H9 (cell line): ENCODE measurements at regions not wholly inside any gene's neighbourhood (a gene's known extent, or its start where the extent isn't known, plus 50 kb on each side); places are given as distances from the start of the nearest gene placed in this dataset.

Experiments used
- DNase-seq: peaks from one replicate; pipeline ENCODE4 v3.0.0-alpha.2; 2017
- H2AFZ ChIP-seq: one replicate; pipeline ENCODE4 v1.6.1; 2013; ENCODE audit warnings: mild to moderate bottlenecking, low read length, control low read depth, moderate library complexity
- H2AK5ac ChIP-seq: 2 replicates; pipeline ENCODE4 v1.6.1; 2013; ENCODE audit warnings: low read length, control low read depth, mixed read lengths; ENCODE audit not compliant: insufficient read length
- H2BK120ac ChIP-seq: one replicate; pipeline ENCODE4 v1.6.1; 2013; ENCODE audit warnings: low read depth, mild to moderate bottlenecking, low read length, control low read depth, inconsistent platforms; ENCODE audit not compliant: poor library complexity, severe bottlenecking
- H2BK12ac ChIP-seq: 2 replicates; pipeline ENCODE4 v1.6.1; 2013; ENCODE audit warnings: low read length, control low read depth, mixed read lengths, low read depth; ENCODE audit not compliant: insufficient read length
- H2BK15ac ChIP-seq: 2 replicates; pipeline ENCODE4 v1.6.1; 2013; ENCODE audit warnings: low read depth, low read length, control low read depth
- H2BK20ac ChIP-seq: one replicate; pipeline ENCODE4 v1.6.1; 2013; ENCODE audit warnings: low read depth, mild to moderate bottlenecking, low read length, control low read depth, inconsistent platforms; ENCODE audit not compliant: poor library complexity, severe bottlenecking
- H2BK5ac ChIP-seq: 2 replicates; pipeline ENCODE4 v1.6.1; 2013; ENCODE audit warnings: low read length, control low read depth, mixed read lengths; ENCODE audit not compliant: insufficient read length
- H3K14ac ChIP-seq: 2 replicates; pipeline ENCODE4 v1.6.1; 2013; ENCODE audit warnings: low read length, control low read depth; ENCODE audit not compliant: insufficient read depth
- H3K18ac ChIP-seq: 2 replicates; pipeline ENCODE4 v1.6.1; 2013; ENCODE audit warnings: low read depth, mild to moderate bottlenecking, mixed read lengths, low read length, control low read depth; ENCODE audit not compliant: insufficient read length
- H3K23ac ChIP-seq: 2 replicates; pipeline ENCODE4 v1.6.1; 2013; ENCODE audit warnings: low read length, control low read depth, mixed read lengths, low read depth; ENCODE audit not compliant: insufficient read length
- H3K23me2 ChIP-seq: 2 replicates; pipeline ENCODE4 v1.6.1; 2013; ENCODE audit warnings: low read depth, mild to moderate bottlenecking, mixed read lengths, low read length, control low read depth; ENCODE audit not compliant: insufficient read length, poor library complexity, severe bottlenecking
- H3K27ac ChIP-seq: 2 replicates; pipeline ENCODE4 v1.5.1; 2013; ENCODE audit warnings: low read length, control low read depth, mixed read lengths, low read depth; ENCODE audit not compliant: insufficient read length
- H3K27me3 ChIP-seq: 2 replicates; pipeline ENCODE4 v1.6.1; 2013; ENCODE audit warnings: low read length, control low read depth, inconsistent platforms; ENCODE audit not compliant: insufficient read depth
- H3K4ac ChIP-seq: 2 replicates; pipeline ENCODE4 v1.6.1; 2013; ENCODE audit warnings: low read depth, mild to moderate bottlenecking, control low read depth, inconsistent platforms, low read length, moderate library complexity
- H3K4me1 ChIP-seq: 2 replicates; pipeline ENCODE4 v1.6.1; 2013; ENCODE audit warnings: low read length, control low read depth, inconsistent platforms; ENCODE audit not compliant: insufficient read depth
- H3K4me2 ChIP-seq: 2 replicates; pipeline ENCODE4 v1.6.1; 2013; ENCODE audit warnings: low read length, control low read depth, mixed read lengths; ENCODE audit not compliant: insufficient read length, insufficient read depth
- H3K56ac ChIP-seq: 2 replicates; pipeline ENCODE4 v1.6.1; 2013; ENCODE audit warnings: low read depth, mild to moderate bottlenecking, mixed read lengths, low read length, control low read depth; ENCODE audit not compliant: insufficient read length
- H3K79me1 ChIP-seq: 2 replicates; pipeline ENCODE4 v1.6.1; 2013; ENCODE audit warnings: low read depth, mild to moderate bottlenecking, moderate library complexity, low read length, control low read depth, inconsistent platforms; ENCODE audit not compliant: insufficient read depth, poor library complexity, severe bottlenecking
- H3K79me2 ChIP-seq: 2 replicates; pipeline ENCODE4 v1.6.1; 2013; ENCODE audit warnings: low read length, control low read depth, inconsistent platforms; ENCODE audit not compliant: insufficient read depth
- H3K9ac ChIP-seq: 2 replicates; pipeline ENCODE4 v1.6.1; 2013; ENCODE audit warnings: low read length, control low read depth, mixed read lengths; ENCODE audit not compliant: insufficient read length; ENCODE audit errors: extremely low read depth
- H3K9me3 ChIP-seq: one replicate; pipeline ENCODE4 v1.6.1; 2013; ENCODE audit warnings: low read depth, low read length, inconsistent platforms; ENCODE audit not compliant: control insufficient read depth
- H3T11ph ChIP-seq: one replicate; pipeline ENCODE4 v1.6.1; 2013; ENCODE audit warnings: mild to moderate bottlenecking, low read length, control low read depth, inconsistent platforms
- H4K20me1 ChIP-seq: one replicate; pipeline ENCODE4 v1.6.1; 2013; ENCODE audit not compliant: control insufficient read depth, insufficient read length, insufficient read depth
- H4K5ac ChIP-seq: 2 replicates; pipeline ENCODE4 v1.6.1; 2013; ENCODE audit warnings: low read depth, mild to moderate bottlenecking, mixed read lengths, low read length, control low read depth; ENCODE audit not compliant: insufficient read length
- H4K8ac ChIP-seq: replicated peaks from 2 replicates; pipeline ENCODE4 v1.6.1; 2013; ENCODE audit warnings: low read length, control low read depth, mixed read lengths, low read depth; ENCODE audit not compliant: insufficient read length
- H4K91ac ChIP-seq: 2 replicates; pipeline ENCODE4 v1.6.1; 2013; ENCODE audit warnings: low read depth, mild to moderate bottlenecking, moderate library complexity, mixed read lengths, low read length, control low read depth; ENCODE audit not compliant: insufficient read length
- H3K27ac Mint-ChIP-seq, 3 experiments: 2 replicates in 2 of 3; 3 replicates in 1 of 3; pipeline ENCODE4 v1.8.0; 2020 to 2021; ENCODE audit warnings: mixed read lengths in 3 of 3, mild to moderate bottlenecking in 1 of 3, moderate library complexity in 1 of 3
- H3K27me3 Mint-ChIP-seq: 2 replicates; pipeline ENCODE4 v1.8.0; 2021; ENCODE audit warnings: low read depth, mild to moderate bottlenecking, moderate library complexity, mixed read lengths
- H3K36me3 Mint-ChIP-seq, 3 experiments: 2 replicates in 2 of 3; 3 replicates in 1 of 3; pipeline ENCODE4 v1.8.0; 2020 to 2021; ENCODE audit warnings: low read depth in 3 of 3, mixed read lengths in 3 of 3; ENCODE audit not compliant: insufficient read depth in 1 of 3
- H3K4me1 Mint-ChIP-seq, 2 experiments: 2 replicates each; pipeline ENCODE4 v1.8.0; 2020; ENCODE audit warnings: mixed read lengths in 2 of 2
- H3K4me3 Mint-ChIP-seq, 2 experiments: 2 replicates in 1 of 2; 3 replicates in 1 of 2; pipeline ENCODE4 v1.8.0; 2020 to 2021; ENCODE audit warnings: mild to moderate bottlenecking in 2 of 2, mixed read lengths in 2 of 2, moderate library complexity in 1 of 2
- H3K9me3 Mint-ChIP-seq, 2 experiments: 2 replicates in 1 of 2; 3 replicates in 1 of 2; pipeline ENCODE4 v1.8.0; 2020; ENCODE audit warnings: mild to moderate bottlenecking in 2 of 2, mixed read lengths in 2 of 2, moderate library complexity in 1 of 2
- CTCF ChIP-seq: fragments of 200-600 bp; sonication (generic); conservative IDR thresholded peaks from 3 replicates; pipeline ENCODE4 v1.8.0; 2021; ENCODE audit warnings: antibody characterized with exemption, mild to moderate bottlenecking
- WGBS: extraction: QIAGEN DNeasy Blood & Tissue Kit; methylation state at CpG from one replicate; pipeline ENCODE4 v1.1.7; 2013; ENCODE audit warnings: missing lambda C conversion rate, low lambda C conversion rate, mixed read lengths; ENCODE audit not compliant: insufficient read length; ENCODE audit errors: extremely low coverage; 5-methylcytosine and 5-hydroxymethylcytosine counted together

GRCh38 chr15:87730706-87731105, 525.8 kb downstream of the NTRK3 start:
- no peak overlapping the region for H3T11ph ChIP-seq
- H2BK15ac ChIP-seq, result no peak overlapping the region
- H3K27me3 ChIP-seq, result no peaks in the 10 kb centered on the region; the same call in 1 of the 2 replicates
- H2BK20ac ChIP-seq, result no peak overlapping the region
- no peak overlapping the region for H3K14ac ChIP-seq
- H3K56ac ChIP-seq, result no peak overlapping the region
- H3K27ac ChIP-seq, result no peak overlapping the region
- no peak for DNase-seq
- H3K4me2 ChIP-seq, result no peak overlapping the region
- H3K4me1 Mint-ChIP-seq, result peaks cover 0 to 5% of the 10 kb centered on the region in 2 experiments; a peak in 1 of 4 replicates
- H4K5ac ChIP-seq, result no peak overlapping the region
- no peak overlapping the region for H3K27ac Mint-ChIP-seq
- no peak overlapping the region for H4K8ac ChIP-seq
- no peaks in the 10 kb centered on the region for H3K79me1 ChIP-seq
- no peak overlapping the region for H3K9ac ChIP-seq
- H3K4ac ChIP-seq, result no peak overlapping the region
- no peaks in the 10 kb centered on the region for H4K20me1 ChIP-seq
- no peaks in the 10 kb centered on the region for H3K4me1 ChIP-seq
- no CpG with 5 or more reads among the region's 2 CpGs for WGBS
- TF ChIP-seq CTCF, result no peak
- H4K91ac ChIP-seq, result no peak overlapping the region
- no peak overlapping the region for H2BK5ac ChIP-seq
- no peaks in the 10 kb centered on the region for H3K79me2 ChIP-seq
- no peak overlapping the region for H3K23ac ChIP-seq
- H2AK5ac ChIP-seq, result no peak overlapping the region
- H3K9me3 ChIP-seq, result no peaks in the 10 kb centered on the region
- H3K36me3 Mint-ChIP-seq, result no peaks in the 10 kb centered on the region
- peaks cover 2% of the 10 kb centered on the region for H3K27me3 Mint-ChIP-seq
- H3K4me3 Mint-ChIP-seq, result no peak overlapping the region
- no peaks in the 10 kb centered on the region for H3K23me2 ChIP-seq
- H2BK120ac ChIP-seq, result no peak overlapping the region
- no peak overlapping the region for H3K18ac ChIP-seq
- H2AFZ ChIP-seq, result no peak overlapping the region
- H2BK12ac ChIP-seq, result no peak overlapping the region
- no peaks in the 10 kb centered on the region for H3K9me3 Mint-ChIP-seq
